ENCODE measurements at regions not wholly inside any gene's neighbourhood (a gene's known extent, or its start where the extent isn't known, plus 50 kb on each side); places are given as distances from the start of the nearest gene placed in this dataset.
"Not testable (repeated sequence)": the region's sequence is repeated elsewhere in the genome, so short reads cannot be mapped to it uniquely, and the experiment has no call there.

GRCh38 chr4:38330936-38331335, 333.1 kb upstream of the KLF3 start:
- no peak for DNase-seq (ENCODE audit: low spot score)

- DNase-seq (ENCODE audit: low spot score): no peak
Measured at GRCh38 chr4:38332699-38333098, 331.3 kb upstream of the KLF3 start.

GRCh38 chr4:38333219-38333618, 330.8 kb upstream of the KLF3 start:
- no peak for DNase-seq (ENCODE audit: low spot score)

GRCh38 chr4:38334791-38335190, 329.2 kb upstream of the KLF3 start:
- DNase-seq (ENCODE audit: low spot score): no peak

GRCh38 chr4:38338939-38339338, 325.1 kb upstream of the KLF3 start:
- DNase-seq (ENCODE audit: low spot score): not testable (repeated sequence)

GRCh38 chr4:38343608-38344007, 320.4 kb upstream of the KLF3 start:
- DNase-seq (ENCODE audit: low spot score): no peak

- DNase-seq (ENCODE audit: low spot score): no peak
Measured at GRCh38 chr4:38344929-38345328, 319.1 kb upstream of the KLF3 start.

- no peak for DNase-seq (ENCODE audit: low spot score)
Measured at GRCh38 chr4:38347251-38347650, 316.7 kb upstream of the KLF3 start.

GRCh38 chr4:38354421-38354820, 309.6 kb upstream of the KLF3 start:
- DNase-seq (ENCODE audit: low spot score): no peak

- no peak for DNase-seq (ENCODE audit: low spot score)
Measured at GRCh38 chr4:38354872-38355271, 309.1 kb upstream of the KLF3 start.

GRCh38 chr4:38356686-38357085, 307.3 kb upstream of the KLF3 start:
- DNase-seq (ENCODE audit: low spot score): no peak

- DNase-seq (ENCODE audit: low spot score): no peak
Measured at GRCh38 chr4:38357546-38357945, 306.5 kb upstream of the KLF3 start.

- DNase-seq (ENCODE audit: low spot score): no peak
Measured at GRCh38 chr4:38359113-38359512, 304.9 kb upstream of the KLF3 start.

- DNase-seq (ENCODE audit: low spot score): no peak
Measured at GRCh38 chr4:38360201-38360600, 303.8 kb upstream of the KLF3 start.

GRCh38 chr4:38364383-38364963, 299.5 kb upstream of the KLF3 start:
- no peak for DNase-seq (ENCODE audit: low spot score)

GRCh38 chr4:38365261-38365660, 298.7 kb upstream of the KLF3 start:
- no peak for DNase-seq (ENCODE audit: low spot score)

- DNase-seq (ENCODE audit: low spot score): no peak
Measured at GRCh38 chr4:38365748-38366310, 298.2 kb upstream of the KLF3 start.

GRCh38 chr4:38366456-38366855, 297.5 kb upstream of the KLF3 start:
- DNase-seq (ENCODE audit: low spot score): no peak

GRCh38 chr4:38366997-38367396, 297.0 kb upstream of the KLF3 start:
- DNase-seq (ENCODE audit: low spot score): no peak

GRCh38 chr4:38367642-38368174, 296.3 kb upstream of the KLF3 start:
- no peak for DNase-seq (ENCODE audit: low spot score)

- DNase-seq (ENCODE audit: low spot score): no peak
Measured at GRCh38 chr4:38368613-38369012, 295.4 kb upstream of the KLF3 start.

- no peak for DNase-seq (ENCODE audit: low spot score)
Measured at GRCh38 chr4:38371391-38371851, 292.6 kb upstream of the KLF3 start.

- no peak for DNase-seq (ENCODE audit: low spot score)
Measured at GRCh38 chr4:38373375-38373774, 290.6 kb upstream of the KLF3 start.
